ENCODE measurements at regions not wholly inside any gene's neighbourhood (a gene's known extent, or its start where the extent isn't known, plus 50 kb on each side); places are given as distances from the start of the nearest gene placed in this dataset.

DNA sequence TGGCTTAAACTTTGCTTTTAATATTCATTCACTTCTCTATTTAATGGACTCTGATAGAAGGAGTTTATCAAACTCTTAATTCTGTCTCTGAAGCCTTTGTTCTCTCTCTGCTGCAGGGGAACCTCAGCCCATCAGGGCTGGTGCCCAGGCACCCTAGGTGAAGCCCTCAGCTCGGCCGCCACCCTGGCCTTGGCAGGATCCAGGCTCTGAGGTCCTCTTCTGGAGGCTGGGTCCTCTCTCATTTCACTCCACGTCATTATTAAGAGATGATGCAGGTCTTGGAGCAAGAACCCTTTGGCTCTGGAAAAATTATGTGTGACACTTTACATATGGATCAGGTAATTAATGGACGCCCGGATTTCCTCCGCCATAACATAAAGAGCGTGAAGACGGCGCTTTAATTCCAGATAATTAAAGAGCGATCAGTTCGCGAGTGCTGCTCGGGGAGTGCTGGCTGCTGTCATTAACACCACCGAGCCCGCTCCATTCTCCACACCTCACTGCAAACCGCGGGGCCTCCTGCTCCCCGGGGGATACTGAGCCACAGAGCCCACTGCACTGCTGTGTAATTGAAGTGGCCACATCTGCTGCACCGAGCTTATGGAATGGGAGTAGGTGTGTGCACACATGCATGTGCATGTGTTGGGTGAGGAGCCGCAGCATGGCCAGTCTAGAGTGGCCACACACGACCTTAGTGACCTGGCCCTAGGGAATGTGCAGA lies 259.4 kb upstream of the TNRC6C start:
- intact Hi-C loops (cut with micrococcal nuclease), result no loop called here
- H2AFZ ChIP-seq (ENCODE audit: low read depth, low read length), result no peak overlapping the region
- POLR2A ChIA-PET, result interaction anchor here (0.6 kb wide), 1 partner anchor 230 kb away, joined by 3 read pairs; no protein-coding TSS in a partner anchor

More for the DNA sequence above, 259.4 kb upstream of the TNRC6C start:
- 1% methylated on average over 21 of the region's 21 CpGs for WGBS (ENCODE audit: insufficient coverage, low coverage, missing lambda C conversion rate)
- ATAC-seq, result no peak
- Histone ChIP-seq H3K9ac (ENCODE audit: insufficient read depth in 1 of 2, low read depth in 2 of 2, low read length in 2 of 2) (no peak overlapping the region), H3K4me2 (ENCODE audit: insufficient read depth, low read length) (no peak overlapping the region), H3K27ac (ENCODE audit: extremely low read depth, low read depth, low read length) (no peak overlapping the region), H4K20me1 (replicated peaks; ENCODE audit: control insufficient read depth, insufficient read depth, low read length) (0 out of 2 replicates have a peak, but pooled peaks cover 9% of the 10 kb centered on the region), H3K9me3 (replicated peaks; ENCODE audit: control insufficient read depth, insufficient read depth, low read depth, low read length) (no peaks in the 10 kb centered on the region), H3K36me3 (ENCODE audit: control insufficient read depth, insufficient read depth, low read length) (no peaks in the 10 kb centered on the region), H3K4me1 (replicated peaks in 1 of 2; ENCODE audit: control insufficient read depth in 2 of 2, insufficient read depth in 2 of 2, low read length in 2 of 2) (no peaks in the 10 kb centered on the region), H3K79me2 (ENCODE audit: control insufficient read depth, insufficient read depth, low read length) (no peaks in the 10 kb centered on the region), H3K27me3 (ENCODE audit: control insufficient read depth in 2 of 2, insufficient read depth in 2 of 2, low read length in 2 of 2) (peaks cover 30 to 67% of the 10 kb centered on the region in 2 experiments), H3K4me3 (no peak overlapping the region), H3K9me1 (ENCODE audit: control insufficient read depth, insufficient read depth, low read length) (no peaks in the 10 kb centered on the region)
- in situ Hi-C loops (cut with MboI), result no loop called here
- TF ChIP-seq COPS2 (conservative IDR thresholded peaks at IDR 0.05) (no peak), BCL6 (CRISPR knock-in tag; IDR thresholded peaks at IDR 0.05) (no peak), SMAD2 (IDR thresholded peaks at IDR 0.05; ENCODE audit: low read depth, low read length) (no peak), SMARCC2 (IDR thresholded peaks at IDR 0.05; ENCODE audit: low read depth) (no peak), BCOR (IDR thresholded peaks at IDR 0.05) (no peak), TCF7L2 (IDR thresholded peaks at IDR 0.05; ENCODE audit: low read depth, low read length) (no peak)
- TF ChIP-seq, protein P1, sequence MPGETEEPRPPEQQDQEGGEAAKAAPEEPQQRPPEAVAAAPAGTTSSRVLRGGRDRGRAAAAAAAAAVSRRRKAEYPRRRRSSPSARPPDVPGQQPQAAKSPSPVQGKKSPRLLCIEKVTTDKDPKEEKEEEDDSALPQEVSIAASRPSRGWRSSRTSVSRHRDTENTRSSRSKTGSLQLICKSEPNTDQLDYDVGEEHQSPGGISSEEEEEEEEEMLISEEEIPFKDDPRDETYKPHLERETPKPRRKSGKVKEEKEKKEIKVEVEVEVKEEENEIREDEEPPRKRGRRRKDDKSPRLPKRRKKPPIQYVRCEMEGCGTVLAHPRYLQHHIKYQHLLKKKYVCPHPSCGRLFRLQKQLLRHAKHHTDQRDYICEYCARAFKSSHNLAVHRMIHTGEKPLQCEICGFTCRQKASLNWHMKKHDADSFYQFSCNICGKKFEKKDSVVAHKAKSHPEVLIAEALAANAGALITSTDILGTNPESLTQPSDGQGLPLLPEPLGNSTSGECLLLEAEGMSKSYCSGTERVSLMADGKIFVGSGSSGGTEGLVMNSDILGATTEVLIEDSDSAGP (CRISPR knock-in tag; IDR thresholded peaks at IDR 0.05), result no peak
- FAIRE-seq, result no peak
- CTCF ChIA-PET (ENCODE audit: low intra/inter-chr PET ratio), result no interaction called here
- DNase-seq (ENCODE audit: extremely low read depth in 1 of 4, low spot score in 3 of 4), result no peak
- no TSS peak for BruUV-seq (replicated peaks)
